H9 (cell line): ENCODE measurements at regions not wholly inside any gene's neighbourhood (a gene's known extent, or its start where the extent isn't known, plus 50 kb on each side); places are given as distances from the start of the nearest gene placed in this dataset.

Source experiments
- DNase-seq: peaks from one replicate; pipeline ENCODE4 v3.0.0-alpha.2; 2017
- H2AFZ ChIP-seq: one replicate; pipeline ENCODE4 v1.6.1; 2013; ENCODE audit warnings: mild to moderate bottlenecking, low read length, control low read depth, moderate library complexity
- H2AK5ac ChIP-seq: 2 replicates; pipeline ENCODE4 v1.6.1; 2013; ENCODE audit warnings: low read length, control low read depth, mixed read lengths; ENCODE audit not compliant: insufficient read length
- H2BK120ac ChIP-seq: one replicate; pipeline ENCODE4 v1.6.1; 2013; ENCODE audit warnings: low read depth, mild to moderate bottlenecking, low read length, control low read depth, inconsistent platforms; ENCODE audit not compliant: poor library complexity, severe bottlenecking
- H2BK12ac ChIP-seq: 2 replicates; pipeline ENCODE4 v1.6.1; 2013; ENCODE audit warnings: low read length, control low read depth, mixed read lengths, low read depth; ENCODE audit not compliant: insufficient read length
- H2BK15ac ChIP-seq: 2 replicates; pipeline ENCODE4 v1.6.1; 2013; ENCODE audit warnings: low read depth, low read length, control low read depth
- H2BK20ac ChIP-seq: one replicate; pipeline ENCODE4 v1.6.1; 2013; ENCODE audit warnings: low read depth, mild to moderate bottlenecking, low read length, control low read depth, inconsistent platforms; ENCODE audit not compliant: poor library complexity, severe bottlenecking
- H2BK5ac ChIP-seq: 2 replicates; pipeline ENCODE4 v1.6.1; 2013; ENCODE audit warnings: low read length, control low read depth, mixed read lengths; ENCODE audit not compliant: insufficient read length
- H3K14ac ChIP-seq: 2 replicates; pipeline ENCODE4 v1.6.1; 2013; ENCODE audit warnings: low read length, control low read depth; ENCODE audit not compliant: insufficient read depth
- H3K18ac ChIP-seq: 2 replicates; pipeline ENCODE4 v1.6.1; 2013; ENCODE audit warnings: low read depth, mild to moderate bottlenecking, mixed read lengths, low read length, control low read depth; ENCODE audit not compliant: insufficient read length
- H3K23ac ChIP-seq: 2 replicates; pipeline ENCODE4 v1.6.1; 2013; ENCODE audit warnings: low read length, control low read depth, mixed read lengths, low read depth; ENCODE audit not compliant: insufficient read length
- H3K23me2 ChIP-seq: 2 replicates; pipeline ENCODE4 v1.6.1; 2013; ENCODE audit warnings: low read depth, mild to moderate bottlenecking, mixed read lengths, low read length, control low read depth; ENCODE audit not compliant: insufficient read length, poor library complexity, severe bottlenecking
- H3K27ac ChIP-seq: 2 replicates; pipeline ENCODE4 v1.5.1; 2013; ENCODE audit warnings: low read length, control low read depth, mixed read lengths, low read depth; ENCODE audit not compliant: insufficient read length
- H3K27me3 ChIP-seq: 2 replicates; pipeline ENCODE4 v1.6.1; 2013; ENCODE audit warnings: low read length, control low read depth, inconsistent platforms; ENCODE audit not compliant: insufficient read depth
- H3K4ac ChIP-seq: 2 replicates; pipeline ENCODE4 v1.6.1; 2013; ENCODE audit warnings: low read depth, mild to moderate bottlenecking, control low read depth, inconsistent platforms, low read length, moderate library complexity
- H3K4me1 ChIP-seq: 2 replicates; pipeline ENCODE4 v1.6.1; 2013; ENCODE audit warnings: low read length, control low read depth, inconsistent platforms; ENCODE audit not compliant: insufficient read depth
- H3K4me2 ChIP-seq: 2 replicates; pipeline ENCODE4 v1.6.1; 2013; ENCODE audit warnings: low read length, control low read depth, mixed read lengths; ENCODE audit not compliant: insufficient read length, insufficient read depth
- H3K56ac ChIP-seq: 2 replicates; pipeline ENCODE4 v1.6.1; 2013; ENCODE audit warnings: low read depth, mild to moderate bottlenecking, mixed read lengths, low read length, control low read depth; ENCODE audit not compliant: insufficient read length
- H3K79me1 ChIP-seq: 2 replicates; pipeline ENCODE4 v1.6.1; 2013; ENCODE audit warnings: low read depth, mild to moderate bottlenecking, moderate library complexity, low read length, control low read depth, inconsistent platforms; ENCODE audit not compliant: insufficient read depth, poor library complexity, severe bottlenecking
- H3K79me2 ChIP-seq: 2 replicates; pipeline ENCODE4 v1.6.1; 2013; ENCODE audit warnings: low read length, control low read depth, inconsistent platforms; ENCODE audit not compliant: insufficient read depth
- H3K9ac ChIP-seq: 2 replicates; pipeline ENCODE4 v1.6.1; 2013; ENCODE audit warnings: low read length, control low read depth, mixed read lengths; ENCODE audit not compliant: insufficient read length; ENCODE audit errors: extremely low read depth
- H3K9me3 ChIP-seq: one replicate; pipeline ENCODE4 v1.6.1; 2013; ENCODE audit warnings: low read depth, low read length, inconsistent platforms; ENCODE audit not compliant: control insufficient read depth
- H3T11ph ChIP-seq: one replicate; pipeline ENCODE4 v1.6.1; 2013; ENCODE audit warnings: mild to moderate bottlenecking, low read length, control low read depth, inconsistent platforms
- H4K20me1 ChIP-seq: one replicate; pipeline ENCODE4 v1.6.1; 2013; ENCODE audit not compliant: control insufficient read depth, insufficient read length, insufficient read depth
- H4K5ac ChIP-seq: 2 replicates; pipeline ENCODE4 v1.6.1; 2013; ENCODE audit warnings: low read depth, mild to moderate bottlenecking, mixed read lengths, low read length, control low read depth; ENCODE audit not compliant: insufficient read length
- H4K8ac ChIP-seq: replicated peaks from 2 replicates; pipeline ENCODE4 v1.6.1; 2013; ENCODE audit warnings: low read length, control low read depth, mixed read lengths, low read depth; ENCODE audit not compliant: insufficient read length
- H4K91ac ChIP-seq: 2 replicates; pipeline ENCODE4 v1.6.1; 2013; ENCODE audit warnings: low read depth, mild to moderate bottlenecking, moderate library complexity, mixed read lengths, low read length, control low read depth; ENCODE audit not compliant: insufficient read length
- H3K27ac Mint-ChIP-seq, 3 experiments: 2 replicates in 2 of 3; 3 replicates in 1 of 3; pipeline ENCODE4 v1.8.0; 2020 to 2021; ENCODE audit warnings: mixed read lengths in 3 of 3, mild to moderate bottlenecking in 1 of 3, moderate library complexity in 1 of 3
- H3K27me3 Mint-ChIP-seq: 2 replicates; pipeline ENCODE4 v1.8.0; 2021; ENCODE audit warnings: low read depth, mild to moderate bottlenecking, moderate library complexity, mixed read lengths
- H3K36me3 Mint-ChIP-seq, 3 experiments: 2 replicates in 2 of 3; 3 replicates in 1 of 3; pipeline ENCODE4 v1.8.0; 2020 to 2021; ENCODE audit warnings: low read depth in 3 of 3, mixed read lengths in 3 of 3; ENCODE audit not compliant: insufficient read depth in 1 of 3
- H3K4me1 Mint-ChIP-seq, 2 experiments: 2 replicates each; pipeline ENCODE4 v1.8.0; 2020; ENCODE audit warnings: mixed read lengths in 2 of 2
- H3K4me3 Mint-ChIP-seq, 2 experiments: 2 replicates in 1 of 2; 3 replicates in 1 of 2; pipeline ENCODE4 v1.8.0; 2020 to 2021; ENCODE audit warnings: mild to moderate bottlenecking in 2 of 2, mixed read lengths in 2 of 2, moderate library complexity in 1 of 2
- H3K9me3 Mint-ChIP-seq, 2 experiments: 2 replicates in 1 of 2; 3 replicates in 1 of 2; pipeline ENCODE4 v1.8.0; 2020; ENCODE audit warnings: mild to moderate bottlenecking in 2 of 2, mixed read lengths in 2 of 2, moderate library complexity in 1 of 2
- WGBS: extraction: QIAGEN DNeasy Blood & Tissue Kit; methylation state at CpG from one replicate; pipeline ENCODE4 v1.1.7; 2013; ENCODE audit warnings: missing lambda C conversion rate, low lambda C conversion rate, mixed read lengths; ENCODE audit not compliant: insufficient read length; ENCODE audit errors: extremely low coverage; 5-methylcytosine and 5-hydroxymethylcytosine counted together
- TF ChIP-seq, protein P1 (sequence below): fragments of 200-600 bp; sonication (generic); conservative IDR thresholded peaks from 3 replicates; pipeline ENCODE4 v1.8.0; 2021; ENCODE audit warnings: antibody characterized with exemption, mild to moderate bottlenecking

GRCh38 chr1:79988401-79988800, 981.9 kb upstream of the ADGRL4 start:
- no peak overlapping the region for H4K91ac ChIP-seq
- TF ChIP-seq, protein P1, sequence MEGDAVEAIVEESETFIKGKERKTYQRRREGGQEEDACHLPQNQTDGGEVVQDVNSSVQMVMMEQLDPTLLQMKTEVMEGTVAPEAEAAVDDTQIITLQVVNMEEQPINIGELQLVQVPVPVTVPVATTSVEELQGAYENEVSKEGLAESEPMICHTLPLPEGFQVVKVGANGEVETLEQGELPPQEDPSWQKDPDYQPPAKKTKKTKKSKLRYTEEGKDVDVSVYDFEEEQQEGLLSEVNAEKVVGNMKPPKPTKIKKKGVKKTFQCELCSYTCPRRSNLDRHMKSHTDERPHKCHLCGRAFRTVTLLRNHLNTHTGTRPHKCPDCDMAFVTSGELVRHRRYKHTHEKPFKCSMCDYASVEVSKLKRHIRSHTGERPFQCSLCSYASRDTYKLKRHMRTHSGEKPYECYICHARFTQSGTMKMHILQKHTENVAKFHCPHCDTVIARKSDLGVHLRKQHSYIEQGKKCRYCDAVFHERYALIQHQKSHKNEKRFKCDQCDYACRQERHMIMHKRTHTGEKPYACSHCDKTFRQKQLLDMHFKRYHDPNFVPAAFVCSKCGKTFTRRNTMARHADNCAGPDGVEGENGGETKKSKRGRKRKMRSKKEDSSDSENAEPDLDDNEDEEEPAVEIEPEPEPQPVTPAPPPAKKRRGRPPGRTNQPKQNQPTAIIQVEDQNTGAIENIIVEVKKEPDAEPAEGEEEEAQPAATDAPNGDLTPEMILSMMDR: no peak
- no peak overlapping the region for H3K4me3 Mint-ChIP-seq

More at GRCh38 chr1:79988401-79988800, 981.9 kb upstream of the ADGRL4 start:
- DNase-seq: no peak
- H3T11ph ChIP-seq: no peak overlapping the region
- no peak overlapping the region for H2BK120ac ChIP-seq
- H2AFZ ChIP-seq: no peak overlapping the region
- Mint-ChIP-seq H3K36me3 (no peaks in the 10 kb centered on the region), H3K4me1 (peaks cover 5 to 6% of the 10 kb centered on the region in 2 experiments), H3K27me3 (no peaks in the 10 kb centered on the region), H3K9me3 (no peaks in the 10 kb centered on the region; a peak in 1 of 5 replicates), H3K27ac (no peak overlapping the region)
- H4K8ac ChIP-seq: no peak overlapping the region
- no peak overlapping the region for H2BK12ac ChIP-seq
- H3K79me2 ChIP-seq: no peaks in the 10 kb centered on the region
- H3K4ac ChIP-seq: no peak overlapping the region
- no peak overlapping the region for H2AK5ac ChIP-seq
- no peaks in the 10 kb centered on the region for H4K20me1 ChIP-seq
- no peak overlapping the region for H3K27ac ChIP-seq
- no peak overlapping the region for H3K18ac ChIP-seq
- H3K4me2 ChIP-seq: no peak overlapping the region
- no peak overlapping the region for H2BK5ac ChIP-seq
- no peak overlapping the region for H3K56ac ChIP-seq
- WGBS: no CpG with 5 or more reads among the region's 3 CpGs
- no peaks in the 10 kb centered on the region for H3K4me1 ChIP-seq
- H3K9me3 ChIP-seq: no peaks in the 10 kb centered on the region
- H3K23me2 ChIP-seq: no peaks in the 10 kb centered on the region
- no peak overlapping the region for H4K5ac ChIP-seq
- H3K79me1 ChIP-seq: no peaks in the 10 kb centered on the region
- H3K14ac ChIP-seq: no peak overlapping the region
- no peak overlapping the region for H3K9ac ChIP-seq
- H3K23ac ChIP-seq: no peak overlapping the region
- no peak overlapping the region for H2BK15ac ChIP-seq
- no peaks in the 10 kb centered on the region for H3K27me3 ChIP-seq
- H2BK20ac ChIP-seq: no peak overlapping the region
